ENCODE measurements at regions not wholly inside any gene's neighbourhood (a gene's known extent, or its start where the extent isn't known, plus 50 kb on each side); places are given as distances from the start of the nearest gene placed in this dataset.

- Mint-ChIP-seq H3K4me1 (ENCODE audit: low read depth, unreplicated experiment) (no peaks in the 10 kb centered on the region), H3K4me3 (ENCODE audit: unreplicated experiment) (no peak overlapping the region), H3K9me3 (ENCODE audit: unreplicated experiment) (no peaks in the 10 kb centered on the region), H3K36me3 (ENCODE audit: unreplicated experiment) (no peaks in the 10 kb centered on the region), H3K27ac (ENCODE audit: unreplicated experiment) (no peak overlapping the region), H3K27me3 (ENCODE audit: unreplicated experiment) (no peaks in the 10 kb centered on the region)
- DNase-seq: no peak
- no peak for TF ChIP-seq CTCF (IDR thresholded peaks at IDR 0.05; ENCODE audit: partially characterized antibody, unreplicated experiment)
Measured at GRCh38 chr3:153973722-153974265, 147.4 kb upstream of the ARHGEF26 start.

- H3K9me3 Mint-ChIP-seq (ENCODE audit: unreplicated experiment): no peaks in the 10 kb centered on the region
- peaks cover 6% of the 10 kb centered on the region for H3K4me1 Mint-ChIP-seq (ENCODE audit: low read depth, unreplicated experiment)
- no peak overlapping the region for H3K27ac Mint-ChIP-seq (ENCODE audit: unreplicated experiment)
- H3K4me3 Mint-ChIP-seq (ENCODE audit: unreplicated experiment): no peak overlapping the region
- DNase-seq: no peak
- no peaks in the 10 kb centered on the region for H3K36me3 Mint-ChIP-seq (ENCODE audit: unreplicated experiment)
- no peak for TF ChIP-seq CTCF (IDR thresholded peaks at IDR 0.05; ENCODE audit: partially characterized antibody, unreplicated experiment)
- H3K27me3 Mint-ChIP-seq (ENCODE audit: unreplicated experiment): no peaks in the 10 kb centered on the region
Measured at GRCh38 chr3:153974614-153975013, 146.6 kb upstream of the ARHGEF26 start.

GRCh38 chr3:153976891-153977554 is 144.2 kb upstream of the ARHGEF26 start:
- Mint-ChIP-seq H3K27ac (ENCODE audit: unreplicated experiment) (no peak overlapping the region), H3K9me3 (ENCODE audit: unreplicated experiment) (peaks cover 3% of the 10 kb centered on the region), H3K36me3 (ENCODE audit: unreplicated experiment) (no peaks in the 10 kb centered on the region), H3K4me1 (ENCODE audit: low read depth, unreplicated experiment) (peaks cover 11% of the 10 kb centered on the region), H3K4me3 (ENCODE audit: unreplicated experiment) (no peak overlapping the region), H3K27me3 (ENCODE audit: unreplicated experiment) (no peaks in the 10 kb centered on the region)
- no peak for TF ChIP-seq CTCF (IDR thresholded peaks at IDR 0.05; ENCODE audit: partially characterized antibody, unreplicated experiment)
- no peak for DNase-seq

GRCh38 chr3:153978006-153978405 is 143.2 kb upstream of the ARHGEF26 start:
- no peak overlapping the region for H3K4me3 Mint-ChIP-seq (ENCODE audit: unreplicated experiment)
- TF ChIP-seq CTCF (IDR thresholded peaks at IDR 0.05; ENCODE audit: partially characterized antibody, unreplicated experiment): no peak
- no peak overlapping the region for H3K27ac Mint-ChIP-seq (ENCODE audit: unreplicated experiment)
- H3K4me1 Mint-ChIP-seq (ENCODE audit: low read depth, unreplicated experiment): peaks cover 11% of the 10 kb centered on the region
- H3K9me3 Mint-ChIP-seq (ENCODE audit: unreplicated experiment): peaks cover 3% of the 10 kb centered on the region
- H3K27me3 Mint-ChIP-seq (ENCODE audit: unreplicated experiment): no peaks in the 10 kb centered on the region
- H3K36me3 Mint-ChIP-seq (ENCODE audit: unreplicated experiment): no peaks in the 10 kb centered on the region
- DNase-seq: no peak

- peaks cover 11% of the 10 kb centered on the region for H3K4me1 Mint-ChIP-seq (ENCODE audit: low read depth, unreplicated experiment)
- no peaks in the 10 kb centered on the region for H3K36me3 Mint-ChIP-seq (ENCODE audit: unreplicated experiment)
- no peak for DNase-seq
- peaks cover 3% of the 10 kb centered on the region for H3K9me3 Mint-ChIP-seq (ENCODE audit: unreplicated experiment)
- no peak overlapping the region for H3K4me3 Mint-ChIP-seq (ENCODE audit: unreplicated experiment)
- no peak overlapping the region for H3K27ac Mint-ChIP-seq (ENCODE audit: unreplicated experiment)
- no peak for TF ChIP-seq CTCF (IDR thresholded peaks at IDR 0.05; ENCODE audit: partially characterized antibody, unreplicated experiment)
- H3K27me3 Mint-ChIP-seq (ENCODE audit: unreplicated experiment): no peaks in the 10 kb centered on the region
Measured at GRCh38 chr3:153979418-153980251, 141.6 kb upstream of the ARHGEF26 start.
